Left kidney (tissue), 1 donor: ENCODE measurements at regions not wholly inside any gene's neighbourhood (a gene's known extent, or its start where the extent isn't known, plus 50 kb on each side); places are given as distances from the start of the nearest gene placed in this dataset.
"Not testable (repeated sequence)": the region's sequence is repeated elsewhere in the genome, so short reads cannot be mapped to it uniquely, and the experiment has no call there.

Experiments used
- DNase-seq: peaks from one replicate; pipeline ENCODE4 v3.0.0-alpha.2; 2013

DNA sequence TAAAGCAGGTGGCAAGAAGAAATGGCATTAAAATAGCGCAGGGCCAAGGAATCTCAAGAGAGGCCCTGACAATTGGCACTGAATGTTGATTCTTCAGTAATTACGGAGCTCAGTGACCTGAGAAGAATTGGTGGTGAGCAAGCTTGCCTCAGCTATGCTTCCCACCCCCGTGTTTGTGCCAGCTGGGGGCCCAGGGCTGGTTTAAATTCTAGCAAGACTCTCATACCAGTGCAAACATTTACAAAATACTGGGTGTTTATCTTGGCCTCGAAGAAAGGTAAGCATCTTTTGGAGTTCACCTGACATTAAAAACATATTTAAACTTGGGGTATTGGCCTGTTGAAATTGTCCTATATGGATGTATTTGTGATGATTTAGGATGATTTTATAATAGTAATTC, 296.7 kb upstream of the USP25 start:
- no peak for DNase-seq

DNA sequence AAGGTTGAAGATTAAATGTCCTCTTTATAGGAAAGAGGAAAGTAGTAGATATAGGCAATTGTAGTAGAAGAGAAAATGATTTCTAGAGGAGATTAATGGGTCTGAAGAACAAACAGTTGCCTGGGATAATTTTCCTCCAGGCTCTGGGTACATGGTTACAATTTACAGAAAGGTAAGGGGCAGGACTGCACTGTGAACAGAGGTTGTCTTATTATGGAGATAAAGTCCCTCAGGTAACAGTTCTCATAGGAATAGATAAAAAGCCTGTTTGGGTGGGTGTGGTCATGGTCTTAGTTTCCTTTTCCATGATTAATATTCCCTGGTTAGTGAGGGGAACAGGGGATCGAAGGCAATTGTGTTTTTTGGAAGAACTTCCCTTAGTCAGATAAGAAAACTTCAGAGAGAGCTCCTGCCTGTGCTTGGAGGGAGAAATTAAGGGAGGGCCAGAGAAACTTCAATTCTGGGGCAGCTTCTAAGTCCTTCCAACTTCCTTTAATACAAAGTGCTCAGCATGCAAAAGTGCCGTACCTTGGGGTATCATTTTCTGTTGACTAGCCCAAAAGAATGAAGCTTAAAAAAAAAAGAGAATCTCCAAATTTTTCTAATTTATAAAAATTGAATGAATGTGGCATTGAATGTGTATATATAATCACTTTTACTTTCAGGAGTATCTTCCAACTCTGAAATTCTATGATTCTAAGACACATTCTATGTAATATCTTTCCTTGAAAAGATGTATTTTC, 295.4 kb upstream of the USP25 start:
- no peak for DNase-seq

DNA sequence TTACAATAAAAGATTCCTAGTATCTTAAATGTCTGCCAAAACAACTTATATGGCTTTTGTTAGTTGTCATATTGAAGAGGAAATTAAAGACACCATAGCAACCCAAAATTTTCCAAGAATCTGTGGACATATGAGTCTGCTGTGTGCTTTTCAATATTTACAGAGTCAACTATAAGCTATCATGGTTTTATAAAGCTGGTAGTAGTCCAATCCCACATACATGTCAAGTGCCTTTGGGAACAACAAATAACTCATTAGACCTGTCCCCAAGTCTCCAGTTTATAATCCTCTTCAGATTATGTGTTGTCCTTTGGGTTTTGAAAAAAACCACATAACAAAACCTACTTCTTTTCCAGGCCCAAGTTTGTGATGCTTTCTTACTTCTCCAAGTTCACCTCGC, 293.8 kb upstream of the USP25 start:
- no peak for DNase-seq

DNA sequence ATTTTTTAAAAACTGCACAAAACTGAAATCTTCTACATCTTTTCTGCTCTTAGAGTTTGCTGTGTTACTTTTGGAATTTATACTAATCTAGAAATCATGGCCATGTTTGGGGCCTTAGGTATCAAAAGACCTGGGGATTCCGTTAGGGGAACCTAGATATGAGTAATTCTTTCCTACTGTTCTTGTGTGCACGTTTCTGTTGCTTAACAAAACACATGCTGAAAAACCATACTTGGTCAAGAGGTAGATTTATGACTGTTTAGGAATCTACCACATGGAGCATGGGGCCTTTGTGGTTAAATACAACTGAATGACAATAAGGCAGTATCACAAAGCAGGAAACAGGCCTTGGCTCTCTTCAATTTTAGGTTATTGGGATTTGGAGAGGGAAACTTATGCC, 291.9 kb upstream of the USP25 start:
- DNase-seq = no peak

DNA sequence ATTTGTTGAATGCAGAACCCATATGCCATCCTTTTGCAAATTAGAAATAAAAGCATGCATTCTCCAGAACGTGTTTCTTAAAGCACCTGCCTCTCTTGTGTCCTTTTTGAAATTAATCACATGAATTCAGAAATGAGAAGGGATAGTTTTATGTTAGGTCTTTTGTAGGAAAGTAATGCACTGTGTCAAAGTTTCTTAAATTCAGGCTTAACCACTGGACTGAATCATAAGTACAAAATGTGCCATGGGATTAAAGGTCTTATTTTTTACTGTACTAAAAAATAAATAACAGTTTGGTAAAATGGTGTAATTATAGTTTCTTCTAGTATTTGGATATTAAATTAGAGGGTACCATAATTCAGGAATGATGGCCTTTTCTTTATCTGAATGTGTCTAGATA, 290.1 kb upstream of the USP25 start:
- DNase-seq = no peak

DNA sequence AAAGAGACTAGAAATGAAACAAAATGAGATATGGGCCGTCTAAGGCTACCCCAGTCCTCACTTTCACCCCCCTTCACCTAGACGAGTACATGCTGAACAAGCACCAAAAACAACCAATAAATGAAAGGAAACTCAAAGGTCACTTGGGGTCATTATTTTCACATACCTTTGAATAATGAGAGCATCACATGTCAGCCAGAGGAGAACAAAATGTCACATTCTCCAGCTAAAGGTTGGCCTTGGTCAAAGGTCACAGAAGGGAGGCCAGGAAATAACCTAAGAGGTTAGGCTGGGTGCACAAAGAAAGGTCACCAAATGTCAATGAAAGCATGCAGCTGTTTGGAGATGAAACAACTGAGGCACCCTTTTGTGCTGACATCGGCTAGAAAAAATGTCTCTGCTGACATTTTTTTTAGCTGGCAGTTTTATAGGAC, 288.7 kb upstream of the USP25 start:
- no peak for DNase-seq

DNA sequence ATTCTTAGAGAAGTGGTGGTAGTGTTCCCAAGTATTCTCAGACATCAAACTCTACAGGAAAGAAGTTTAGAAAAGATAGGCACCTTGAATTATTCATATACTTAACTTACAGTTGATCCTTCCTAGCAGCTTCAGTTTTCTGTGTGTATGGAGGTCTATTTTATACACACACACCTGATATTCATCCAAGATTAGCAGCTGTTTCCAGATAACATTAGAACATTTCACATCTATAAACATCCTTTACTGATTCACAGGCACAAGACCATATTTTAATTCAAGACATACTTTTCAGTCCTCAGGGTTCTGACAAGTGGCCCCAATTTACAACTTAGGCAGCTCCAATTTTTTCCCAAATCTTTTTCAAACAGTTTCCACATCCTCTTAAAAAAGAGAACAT, 287.8 kb upstream of the USP25 start:
- no peak for DNase-seq

DNA sequence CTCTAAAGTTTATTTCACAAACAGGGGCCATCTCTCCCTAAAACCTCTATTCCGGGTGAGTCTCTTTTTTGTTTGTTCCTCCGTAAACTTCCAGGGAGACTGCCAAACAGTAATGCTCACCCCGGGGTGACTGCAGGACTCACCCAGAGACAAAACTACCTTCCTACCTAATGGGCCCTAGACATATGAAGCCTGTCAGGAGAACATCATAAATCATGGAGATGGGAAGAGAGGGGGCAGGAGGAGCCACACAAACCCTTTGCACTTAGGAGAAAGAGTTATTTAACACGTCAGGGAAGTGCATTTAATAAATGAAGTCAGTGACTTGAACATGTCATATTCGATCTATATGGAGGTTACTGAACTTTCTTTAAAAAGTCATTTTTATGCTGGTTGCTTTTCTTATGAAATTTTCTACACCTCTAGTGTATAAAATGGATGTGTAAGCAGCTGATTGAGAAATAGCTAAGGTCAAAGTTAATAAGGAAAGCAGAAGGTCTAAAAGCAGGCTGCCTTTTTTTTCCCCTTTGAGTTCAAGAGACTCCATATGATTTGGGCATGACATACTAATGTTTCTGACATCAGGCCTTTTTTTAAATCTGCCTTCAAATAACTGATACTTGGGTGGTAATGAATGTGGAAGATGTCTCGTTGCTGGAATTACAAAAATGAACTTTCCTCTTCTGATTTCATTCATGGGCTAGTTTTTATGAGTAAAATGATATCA, 286.9 kb upstream of the USP25 start:
- DNase-seq = no peak

DNA sequence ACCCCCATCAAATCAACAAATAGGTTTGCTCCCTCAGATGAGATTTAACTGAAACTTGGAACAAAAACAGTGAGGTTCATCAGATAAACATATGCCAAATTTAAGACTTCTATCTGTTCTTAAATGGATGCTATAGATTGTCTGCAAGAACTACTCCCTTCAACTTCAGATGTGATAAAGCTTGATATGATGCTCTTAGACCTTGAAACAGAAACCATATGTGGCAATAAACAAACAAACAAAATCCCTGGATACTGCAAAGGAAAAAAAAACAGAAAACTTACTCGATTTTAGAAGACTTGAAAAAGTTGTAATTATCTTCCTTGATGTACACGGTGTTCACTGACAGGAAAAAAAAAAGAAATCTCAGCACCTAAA, 286.1 kb upstream of the USP25 start:
- DNase-seq = no peak

DNA sequence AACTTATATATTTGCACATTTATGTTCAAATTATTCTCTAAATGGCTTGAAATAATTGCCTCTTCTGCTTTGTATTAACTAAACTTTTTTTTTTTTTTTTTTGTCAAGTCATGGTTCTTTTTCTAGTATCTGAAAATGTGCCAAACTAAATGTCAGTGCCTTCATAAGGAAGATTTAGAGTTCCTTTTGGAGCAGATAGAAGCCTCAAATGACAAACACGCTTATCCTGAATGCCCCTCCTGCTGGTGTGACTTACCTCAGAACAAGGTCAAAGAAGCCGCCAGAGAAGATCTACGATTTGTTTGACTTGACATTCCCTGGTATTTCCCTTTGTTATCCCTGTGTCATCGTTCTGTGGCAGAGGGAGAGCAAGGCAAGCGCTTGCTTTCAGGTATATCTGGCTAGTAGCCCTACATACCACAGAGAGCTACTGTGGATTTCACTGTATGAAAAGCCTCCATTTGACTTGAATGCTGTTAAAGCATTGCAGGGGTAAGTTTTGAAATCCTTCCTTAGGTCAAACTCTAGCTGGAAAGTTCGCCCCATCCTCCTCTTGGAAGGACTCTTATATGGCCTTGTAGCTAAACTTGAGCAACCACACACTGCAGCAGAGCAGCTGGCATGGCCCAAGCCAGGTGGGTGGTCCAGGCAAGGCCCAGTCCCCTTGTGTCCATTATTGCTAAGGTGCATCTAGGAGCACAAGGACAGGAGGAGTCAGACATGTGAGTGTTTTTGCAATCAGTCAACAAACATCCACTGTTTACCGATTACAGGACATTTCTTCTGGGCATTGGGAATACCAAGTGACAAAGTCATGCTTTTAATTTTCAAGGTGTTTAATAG, 285.4 kb upstream of the USP25 start:
- peak; percentile 51 for DNase-seq

DNA sequence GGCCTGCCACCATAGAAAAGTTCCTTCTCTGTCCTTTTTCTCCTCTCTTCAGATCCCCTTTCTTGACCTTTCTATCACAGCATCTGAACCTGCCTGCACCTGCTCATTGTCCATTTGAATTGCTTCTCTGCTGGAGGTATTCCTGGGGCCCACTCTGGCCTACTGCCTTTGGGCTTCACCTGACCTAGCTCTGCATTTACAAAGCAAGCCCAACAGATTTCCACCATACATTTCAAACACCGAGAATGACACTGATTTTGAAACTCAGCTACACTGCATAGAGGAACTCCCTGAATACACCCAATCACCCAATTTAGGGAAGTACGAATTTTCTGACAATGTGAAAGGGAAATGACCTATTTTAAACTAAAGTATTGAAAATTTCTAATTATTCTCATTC, 284.5 kb upstream of the USP25 start:
- DNase-seq = no peak

DNA sequence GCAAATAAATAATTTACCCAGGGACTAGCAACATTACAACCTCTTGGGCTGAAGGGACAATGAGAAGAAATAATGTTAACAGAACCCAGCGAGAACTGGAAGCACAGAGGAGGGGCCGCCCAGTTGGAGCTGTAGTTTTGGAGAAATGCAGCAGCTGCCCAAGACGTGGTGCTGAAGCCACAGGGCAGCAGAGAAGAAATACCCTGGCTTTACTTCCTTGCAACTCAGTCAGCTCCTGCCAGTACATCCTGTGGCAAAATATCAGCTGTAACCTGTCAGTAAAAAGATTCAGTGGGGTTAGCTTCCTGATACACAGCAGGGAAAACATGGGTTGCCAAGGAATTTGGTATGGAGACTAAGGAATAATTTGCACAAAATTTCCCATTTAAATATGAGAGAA, 283.6 kb upstream of the USP25 start:
- no peak for DNase-seq

DNA sequence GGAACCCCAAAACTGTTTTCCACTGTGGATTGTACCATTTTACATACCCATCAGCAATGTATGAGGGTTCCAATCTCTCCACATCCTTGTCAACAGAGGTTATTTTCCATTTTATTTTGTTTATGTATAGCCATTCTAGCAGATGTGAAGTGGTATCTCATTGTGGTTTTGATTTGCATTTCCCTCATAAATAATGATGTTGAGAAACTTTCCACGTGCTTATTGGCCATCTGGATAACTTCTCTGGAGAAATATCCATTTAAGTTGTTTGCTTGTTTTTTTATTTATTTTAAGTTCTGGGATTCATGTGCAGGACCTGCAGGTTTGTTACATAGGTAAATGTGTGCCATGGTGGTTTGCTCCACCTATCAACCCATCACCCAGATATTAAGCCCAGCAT, 280.2 kb upstream of the USP25 start:
- no peak for DNase-seq

DNA sequence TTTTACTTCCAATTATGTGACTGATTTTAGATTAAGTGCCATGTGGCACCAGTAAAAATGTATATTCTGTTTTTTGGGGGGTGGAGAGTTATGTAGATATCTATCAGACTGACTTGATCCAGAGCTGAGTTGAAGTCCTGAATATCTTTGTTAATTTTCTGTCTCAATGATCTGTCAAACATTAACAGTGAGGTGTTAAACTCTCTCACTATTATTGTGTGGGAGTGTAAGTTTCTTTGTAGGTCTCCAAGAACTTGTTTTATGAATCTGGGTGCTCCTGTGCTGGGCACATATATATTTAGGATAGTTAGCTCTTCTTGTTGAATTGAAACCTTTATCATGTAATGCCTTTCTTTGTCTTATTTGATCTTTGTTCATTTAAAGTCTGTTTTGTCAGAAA, 276.5 kb upstream of the USP25 start:
- no peak for DNase-seq

DNA sequence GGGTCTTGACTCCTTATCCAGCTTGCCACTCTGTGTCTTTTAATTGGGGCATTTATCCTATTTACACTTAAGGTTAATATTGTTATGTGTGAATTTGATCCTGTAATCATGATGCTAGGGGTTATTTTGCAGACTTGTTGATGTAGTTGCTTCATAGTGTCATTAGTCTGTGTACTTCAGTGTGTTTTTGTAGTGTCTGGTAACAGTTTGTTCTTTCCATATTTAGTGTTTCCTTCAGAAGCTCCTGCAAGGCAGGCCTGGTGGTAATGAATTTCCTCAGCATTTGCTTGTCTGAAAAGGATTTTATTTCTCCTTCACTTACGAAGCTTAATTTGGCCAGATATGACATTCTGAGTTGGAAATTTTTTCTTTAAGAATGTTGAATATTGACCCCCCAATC, 276.0 kb upstream of the USP25 start:
- DNase-seq = not testable (repeated sequence)

DNA sequence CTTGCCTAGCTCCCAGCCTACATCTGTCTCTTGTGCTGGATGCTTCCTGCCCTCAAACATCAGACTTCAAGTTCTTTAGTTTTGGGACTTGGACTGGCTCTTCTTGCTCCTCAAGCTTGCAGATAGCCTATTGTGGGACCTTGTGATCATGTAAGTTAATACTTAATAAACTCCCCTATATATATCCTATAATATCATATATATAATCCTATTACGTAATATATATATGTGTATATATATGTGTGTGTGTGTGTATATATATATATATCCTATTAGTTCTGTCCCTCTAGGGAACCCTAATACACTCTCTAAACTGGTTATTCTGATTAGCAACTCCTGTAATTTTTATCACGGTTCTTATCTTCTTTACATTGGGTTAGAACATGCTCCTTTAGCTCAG, 274.9 kb upstream of the USP25 start:
- DNase-seq = not testable (repeated sequence)

DNA sequence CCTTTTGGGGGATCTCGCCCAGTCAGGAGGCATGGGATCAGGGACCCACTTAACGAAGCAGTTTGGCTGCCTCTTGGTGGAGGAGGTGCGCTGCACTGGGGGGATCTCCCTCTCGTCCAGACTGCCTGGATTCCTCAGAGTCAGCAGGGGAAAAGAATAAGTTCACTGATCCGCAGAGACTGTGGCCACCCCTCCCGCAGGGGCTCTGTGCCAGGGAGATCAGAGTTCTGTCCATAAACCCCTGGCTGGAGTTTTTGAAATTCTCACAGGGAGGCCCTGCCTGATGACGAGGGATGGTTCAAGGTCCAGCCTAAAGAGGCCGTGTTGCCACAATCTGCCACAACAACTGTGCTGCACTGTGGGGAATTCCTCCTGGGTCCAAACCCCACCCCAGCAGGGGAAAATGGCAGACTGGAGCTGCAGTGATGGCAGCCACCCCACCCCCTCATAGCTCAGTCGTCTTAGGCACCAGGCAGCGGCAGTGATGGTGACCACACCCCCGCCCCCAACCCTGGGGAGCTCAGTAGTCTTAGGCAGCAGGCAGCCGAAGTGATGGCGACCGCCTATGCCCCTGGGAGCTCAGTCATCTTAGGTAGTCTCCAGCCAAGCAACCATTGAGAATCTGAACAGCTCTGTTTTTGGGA, 273.8 kb upstream of the USP25 start:
- DNase-seq = no peak

DNA sequence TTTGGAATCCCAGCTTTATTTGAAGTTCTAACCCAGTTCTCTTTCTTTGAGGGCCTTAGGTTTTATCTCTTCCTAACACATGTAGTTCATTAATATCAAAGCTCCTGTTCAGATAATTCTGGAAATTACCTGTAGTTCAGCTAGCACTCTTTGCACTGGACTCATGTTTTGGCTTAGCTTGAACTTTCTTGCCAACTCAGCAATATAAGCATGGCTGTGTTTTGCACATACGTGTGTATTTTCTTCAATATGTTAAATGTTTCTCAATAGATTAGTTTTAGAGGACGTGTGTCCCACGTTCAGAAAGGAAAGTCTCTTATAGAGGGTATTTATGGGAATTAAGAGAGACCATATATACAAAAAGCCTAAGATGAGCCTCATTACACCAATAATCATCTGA, 271.8 kb upstream of the USP25 start:
- no peak for DNase-seq

DNA sequence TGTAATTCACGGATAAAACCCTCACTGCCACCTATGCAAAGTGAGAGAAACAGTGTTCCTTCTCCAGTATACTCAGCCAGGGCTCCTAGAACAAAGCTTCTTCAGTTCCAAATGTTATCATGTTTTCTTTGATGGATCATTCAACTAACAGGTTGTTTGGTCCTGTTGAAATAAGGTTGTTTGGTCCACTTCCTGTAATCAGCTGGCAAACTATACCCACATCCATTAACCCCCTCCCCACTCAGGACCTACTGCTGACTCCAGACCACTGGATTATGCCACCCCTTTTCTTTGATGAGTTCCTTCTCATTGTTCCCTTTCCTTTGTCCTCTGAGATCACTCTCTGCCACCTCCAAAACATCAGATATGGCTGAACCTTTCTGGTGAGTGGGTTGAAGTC, 267.7 kb upstream of the USP25 start:
- no peak for DNase-seq

DNA sequence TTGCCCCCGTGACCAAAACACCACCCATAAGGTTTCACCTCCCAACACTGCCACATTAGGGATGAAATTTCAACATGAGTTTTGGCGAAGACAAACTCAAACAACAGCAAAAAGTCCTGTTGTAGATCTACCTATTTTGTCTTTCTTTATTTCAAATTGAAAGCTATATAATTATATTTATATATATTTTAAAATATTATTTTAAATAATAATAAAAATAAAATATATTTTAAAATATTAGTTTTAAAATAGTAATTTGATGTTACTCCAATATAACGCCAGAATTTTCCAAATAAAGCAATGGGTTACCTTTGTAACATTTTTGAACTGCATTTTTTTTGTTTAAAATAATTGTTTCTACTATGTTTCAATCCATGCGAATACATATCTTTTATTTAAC, 263.5 kb upstream of the USP25 start:
- no peak for DNase-seq

DNA sequence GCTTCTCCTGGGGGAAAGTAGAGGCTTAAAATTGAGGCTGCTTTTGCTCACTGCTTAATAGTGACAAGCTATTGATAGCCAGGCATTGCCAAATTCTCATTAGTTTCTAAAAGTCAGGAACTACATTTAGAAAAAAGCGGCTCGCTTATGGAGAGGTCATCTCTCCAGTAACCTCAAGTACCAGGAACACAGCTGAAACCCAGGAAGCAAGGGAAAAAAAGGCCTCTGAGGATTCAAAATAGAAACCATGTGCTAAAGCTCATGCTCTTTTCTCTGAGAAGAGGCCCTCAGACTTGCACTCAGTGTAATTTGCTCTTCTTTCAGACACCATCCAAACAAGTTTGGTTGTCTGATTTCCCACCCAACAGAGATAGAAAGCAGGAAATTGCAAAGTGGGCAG, 261.4 kb upstream of the USP25 start:
- DNase-seq = no peak
